OCI-LY7 (cell line): ENCODE measurements at regions not wholly inside any gene's neighbourhood (a gene's known extent, or its start where the extent isn't known, plus 50 kb on each side); places are given as distances from the start of the nearest gene placed in this dataset.

Experiments used
- BruUV-seq: library from RNA; stranded (reverse); fragments of 400-500 nt; replicated peaks from 2 replicates; lab custom pipeline; 2021; lab: Mats Ljungman, UMichigan
- CTCF ChIA-PET: fragments of 300-600 bp; sonication (Branson Sonifier 250); formaldehyde crosslinking; loops from one replicate; lab custom pipeline; 2022; ENCODE audit warnings: antibody characterized with exemption; ENCODE audit not compliant: unreplicated experiment; lab: Charles Lee
- POLR2A ChIA-PET: fragments of 300-600 bp; sonication (Branson Sonifier 250); formaldehyde crosslinking; loops from one replicate; lab custom pipeline; 2022; ENCODE audit warnings: antibody characterized with exemption; lab: Charles Lee
- DNase-seq: peaks from one replicate; pipeline ENCODE4 v3.0.0-alpha.2; 2015; ENCODE audit warnings: low spot score
- H2AFZ ChIP-seq: fragments of 200-600 bp; sonication (generic), shearing (Covaris generic); 2 replicates; pipeline ENCODE4 v1.6.1; 2014; ENCODE audit warnings: mild to moderate bottlenecking, antibody characterized with exemption, low read length, moderate library complexity
- H3K27ac ChIP-seq: fragments of 200-600 bp; sonication (generic); 2 replicates; pipeline ENCODE4 v1.5.1; 2014; ENCODE audit warnings: mixed run types, low read depth, mild to moderate bottlenecking, moderate library complexity, low read length, inconsistent platforms; ENCODE audit not compliant: poor library complexity, severe bottlenecking
- H3K36me3 ChIP-seq: fragments of 200-600 bp; sonication (generic); 2 replicates; pipeline ENCODE4 v1.6.1; 2014; ENCODE audit warnings: mild to moderate bottlenecking, antibody characterized with exemption, low read length, moderate library complexity, mixed read lengths; ENCODE audit not compliant: insufficient read depth
- H3K4me1 ChIP-seq: fragments of 200-600 bp; sonication (generic); 2 replicates; pipeline ENCODE4 v1.5.1; 2014; ENCODE audit warnings: mild to moderate bottlenecking, low read length; ENCODE audit not compliant: insufficient read depth, poor library complexity, severe bottlenecking
- H3K4me2 ChIP-seq: fragments of 200-600 bp; sonication (generic); 2 replicates; pipeline ENCODE4 v1.6.1; 2014; ENCODE audit warnings: mild to moderate bottlenecking, low read length
- H3K4me3 ChIP-seq: fragments of 200-600 bp; sonication (generic); 2 replicates; pipeline ENCODE4 v1.5.1; 2014; ENCODE audit warnings: mild to moderate bottlenecking, low read depth, low read length; ENCODE audit not compliant: poor library complexity, severe bottlenecking
- H3K79me2 ChIP-seq: fragments of 200-600 bp; sonication (generic); 2 replicates; pipeline ENCODE4 v1.6.1; 2016; ENCODE audit warnings: low read depth, mild to moderate bottlenecking, low read length, moderate library complexity, mixed read lengths; ENCODE audit not compliant: insufficient read depth
- H3K9me2 ChIP-seq: fragments of 200-600 bp; sonication (generic); 2 replicates; pipeline ENCODE4 v1.6.1; 2016; ENCODE audit warnings: mild to moderate bottlenecking, low read length, mixed read lengths; ENCODE audit not compliant: insufficient read depth
- H3K9me3 ChIP-seq: fragments of 200-600 bp; sonication (generic); 2 replicates; pipeline ENCODE4 v1.6.1; 2014; ENCODE audit warnings: mild to moderate bottlenecking, mixed run types, low read length, mixed read lengths
- H4K20me1 ChIP-seq: fragments of 200-600 bp; sonication (generic); 2 replicates; pipeline ENCODE4 v1.6.1; 2014; ENCODE audit warnings: mild to moderate bottlenecking, antibody characterized with exemption, low read length, moderate library complexity, mixed read lengths; ENCODE audit not compliant: insufficient read depth
- CTCF ChIP-seq: fragments of 200-600 bp; sonication (generic); conservative IDR thresholded peaks from 2 replicates; pipeline ENCODE4 v1.5.1; 2014; ENCODE audit warnings: mild to moderate bottlenecking, antibody characterized with exemption, low read length, moderate library complexity, mixed read lengths
- EZH2phosphoT487 ChIP-seq: fragments of 200-600 bp; sonication (generic); IDR thresholded peaks from 2 replicates; pipeline ENCODE4 v1.6.1; 2018; ENCODE audit warnings: low read depth, borderline replicate concordance, mild to moderate bottlenecking, mixed run types, antibody characterized with exemption, low read length, moderate library complexity, mixed read lengths
- intact Hi-C: fragments of 100-400 bp; cut with micrococcal nuclease; formaldehyde crosslinking; loops from one replicate; pipeline ENCODE4 v1.10.0; 2022; ENCODE audit not compliant: unreplicated experiment

- H2AFZ ChIP-seq = no peak overlapping the region
- no peaks in the 10 kb centered on the region for H3K9me2 ChIP-seq
- intact Hi-C loops = no loop called here
- H3K27ac ChIP-seq = no peak overlapping the region
- H3K4me2 ChIP-seq = no peak overlapping the region
- POLR2A ChIA-PET = interaction anchor here (0.7 kb wide), 1 partner anchor 46 kb away, joined by 3 read pairs; no protein-coding TSS in a partner anchor
- no peak overlapping the region for H3K4me3 ChIP-seq
- H3K79me2 ChIP-seq = no peaks in the 10 kb centered on the region
- CTCF ChIA-PET = no interaction called here
- TF ChIP-seq CTCF (no peak), EZH2phosphoT487 (no peak)
- H3K36me3 ChIP-seq = no peaks in the 10 kb centered on the region
- H3K4me1 ChIP-seq = no peaks in the 10 kb centered on the region
- no TSS peak for BruUV-seq
- DNase-seq = no peak
- H4K20me1 ChIP-seq = no peaks in the 10 kb centered on the region
- H3K9me3 ChIP-seq = no peaks in the 10 kb centered on the region
Measured at GRCh38 chr14:34030864-34031263, 80.0 kb upstream of the EGLN3 start.

DNA sequence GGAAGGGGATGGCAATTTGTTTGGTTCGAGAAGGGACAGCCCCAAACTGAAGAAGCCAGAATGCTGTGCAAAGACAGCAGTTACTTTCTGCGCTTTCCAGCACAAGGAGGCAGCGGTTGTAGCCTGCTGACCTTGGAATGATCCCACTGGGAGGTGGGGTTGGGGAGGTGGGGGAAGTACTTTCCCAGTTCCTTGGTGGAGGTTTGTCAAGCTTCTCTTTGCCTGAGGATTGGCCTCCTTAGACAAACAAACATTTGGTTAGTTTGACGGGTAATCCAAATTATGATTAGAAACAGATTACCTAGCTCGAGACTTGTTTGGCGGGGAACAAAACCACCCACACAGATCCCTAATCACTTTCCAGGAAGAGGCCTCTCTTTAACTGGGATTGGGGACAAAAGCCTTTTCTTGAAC, 79.1 kb upstream of the EGLN3 start:
- no peak overlapping the region for H3K4me2 ChIP-seq
- no TSS peak for BruUV-seq
- no peak for TF ChIP-seq EZH2phosphoT487
- TF ChIP-seq CTCF = no peak
- no peak for DNase-seq
- no peak overlapping the region for H3K4me3 ChIP-seq
- H3K36me3 ChIP-seq = no peaks in the 10 kb centered on the region
- H3K4me1 ChIP-seq = no peaks in the 10 kb centered on the region
- no peak overlapping the region for H2AFZ ChIP-seq
- ChIA-PET CTCF (no interaction called here), POLR2A (no interaction called here)
- no peak overlapping the region for H3K27ac ChIP-seq
- H4K20me1 ChIP-seq = no peaks in the 10 kb centered on the region
- H3K79me2 ChIP-seq = no peaks in the 10 kb centered on the region
- H3K9me2 ChIP-seq = no peaks in the 10 kb centered on the region
- H3K9me3 ChIP-seq = no peaks in the 10 kb centered on the region
- intact Hi-C loops = no loop called here

GRCh38 chr14:34027990-34028495, 77.2 kb upstream of the EGLN3 start:
- DNase-seq = no peak
- no peak overlapping the region for H3K27ac ChIP-seq
- no TSS peak for BruUV-seq
- H3K4me2 ChIP-seq = no peak overlapping the region
- no peak overlapping the region for H3K4me3 ChIP-seq
- no peaks in the 10 kb centered on the region for H3K79me2 ChIP-seq
- ChIA-PET CTCF (no interaction called here), POLR2A (interaction anchor here (0.8 kb wide), 1 partner anchor 157 kb away, joined by 3 read pairs; no protein-coding TSS in a partner anchor)
- no peaks in the 10 kb centered on the region for H3K9me3 ChIP-seq
- H3K9me2 ChIP-seq = no peaks in the 10 kb centered on the region
- H2AFZ ChIP-seq = no peak overlapping the region
- no peak for TF ChIP-seq EZH2phosphoT487
- TF ChIP-seq CTCF = no peak
- intact Hi-C loops = no loop called here
- no peaks in the 10 kb centered on the region for H3K4me1 ChIP-seq
- H3K36me3 ChIP-seq = no peaks in the 10 kb centered on the region
- H4K20me1 ChIP-seq = no peaks in the 10 kb centered on the region
